HG03097 (cell line): ENCODE measurements at regions not wholly inside any gene's neighbourhood (a gene's known extent, or its start where the extent isn't known, plus 50 kb on each side); places are given as distances from the start of the nearest gene placed in this dataset.

Source experiments
- ATAC-seq: cut with Tn5 transposase; IDR thresholded peaks from one replicate; pipeline ENCODE4 v1.9.1; 2021; ENCODE audit not compliant: unreplicated experiment, low FRiP score

DNA sequence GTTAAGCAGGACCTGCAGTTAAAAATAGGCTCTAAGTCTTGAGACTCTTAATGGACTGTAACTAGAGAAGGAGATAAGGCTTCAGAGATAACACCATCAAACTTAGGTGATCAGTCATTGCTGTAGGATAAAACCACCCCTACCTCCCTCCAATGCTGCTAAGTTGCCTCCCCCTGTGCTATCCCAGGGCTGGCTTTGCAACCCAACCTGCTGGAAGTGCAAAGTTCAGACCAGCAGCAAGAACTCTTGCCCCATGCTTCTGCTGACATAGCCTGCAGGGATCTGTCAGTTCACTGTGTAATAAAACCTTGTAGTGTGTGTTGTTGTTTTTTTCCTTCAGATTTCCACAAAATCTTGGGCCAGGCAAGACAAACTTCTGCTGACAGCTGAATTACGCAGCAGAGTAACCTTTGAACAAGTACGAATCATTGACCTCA lies 57.4 kb upstream of the EPB41L3 start:
- ATAC-seq, result no peak

DNA sequence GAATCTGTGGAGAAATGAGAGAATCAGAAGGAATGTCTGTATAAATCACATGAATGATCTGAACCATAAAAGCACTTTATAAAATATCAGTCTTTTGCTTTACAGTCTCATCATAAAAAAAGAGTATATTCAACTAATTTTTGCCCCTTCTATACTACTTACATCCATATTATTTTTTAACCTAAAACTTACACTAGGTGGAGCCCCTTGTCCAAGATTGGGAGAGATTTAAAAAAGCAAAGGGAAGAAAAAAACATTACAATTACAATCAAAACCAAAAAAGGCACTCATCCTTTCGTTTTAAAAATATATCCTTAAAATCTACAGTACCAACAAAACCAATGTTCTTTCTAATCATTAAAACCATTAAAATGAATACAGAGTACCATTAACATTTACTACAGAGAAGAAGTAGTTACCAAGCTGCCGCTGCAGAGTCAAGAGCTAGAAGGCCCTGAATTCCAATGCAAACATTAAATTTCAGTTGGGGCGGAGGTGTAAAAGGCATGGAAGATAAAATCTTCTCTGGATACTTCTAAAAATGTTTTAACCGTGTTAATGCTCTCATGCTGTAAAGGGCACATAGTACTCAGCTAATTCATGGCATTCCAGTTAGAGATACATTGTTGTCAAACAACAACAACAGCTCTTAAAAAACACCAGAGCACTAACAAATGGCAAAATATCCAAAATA lies 56.7 kb upstream of the EPB41L3 start:
- ATAC-seq, result no peak

DNA sequence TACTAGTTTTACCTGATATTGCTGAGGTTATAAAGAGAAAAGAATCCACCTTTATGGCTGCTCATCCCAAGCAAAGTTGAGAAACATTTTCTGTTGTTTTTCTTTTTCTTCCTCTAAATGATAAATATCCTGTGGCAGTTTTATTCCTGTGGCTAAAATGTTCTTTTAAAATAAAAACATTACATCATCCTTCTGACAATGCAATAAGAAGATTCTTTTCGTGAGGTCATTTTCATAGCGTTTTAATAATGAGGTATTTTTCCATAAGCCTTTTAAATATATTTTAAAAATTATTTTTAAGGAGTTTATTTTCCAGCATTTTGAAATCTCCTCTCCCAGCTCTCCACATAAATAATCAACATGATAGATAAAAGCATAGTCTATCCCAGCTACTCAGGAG lies 52.8 kb upstream of the EPB41L3 start:
- no peak for ATAC-seq
